Kidney epithelial cell (primary cell): ENCODE measurements at regions not wholly inside any gene's neighbourhood (a gene's known extent, or its start where the extent isn't known, plus 50 kb on each side); places are given as distances from the start of the nearest gene placed in this dataset.
"Not testable (repeated sequence)": the region's sequence is repeated elsewhere in the genome, so short reads cannot be mapped to it uniquely, and the experiment has no call there.

Experiments used
- DNase-seq: peaks from one replicate; pipeline ENCODE4 v3.0.0-alpha.2; 2010; ENCODE audit warnings: low read depth
- H3K27me3 ChIP-seq: 2 replicates; pipeline ENCODE4 v1.6.0; 2011; ENCODE audit warnings: low read length; ENCODE audit not compliant: control insufficient read depth, insufficient read depth
- H3K36me3 ChIP-seq: 2 replicates; pipeline ENCODE4 v1.5.1; 2011; ENCODE audit warnings: low read length; ENCODE audit not compliant: control insufficient read depth, insufficient read depth
- H3K4me3 ChIP-seq: 2 replicates; pipeline ENCODE4 v1.5.1; 2011; ENCODE audit warnings: low read depth, mild to moderate bottlenecking, control low read depth, low read length
- CTCF ChIP-seq: IDR thresholded peaks from 2 replicates; pipeline ENCODE4 v1.5.1; 2011; ENCODE audit warnings: mild to moderate bottlenecking, moderate library complexity, low read length, control low read depth, inconsistent platforms; ENCODE audit not compliant: insufficient read depth, poor library complexity, severe bottlenecking

DNA sequence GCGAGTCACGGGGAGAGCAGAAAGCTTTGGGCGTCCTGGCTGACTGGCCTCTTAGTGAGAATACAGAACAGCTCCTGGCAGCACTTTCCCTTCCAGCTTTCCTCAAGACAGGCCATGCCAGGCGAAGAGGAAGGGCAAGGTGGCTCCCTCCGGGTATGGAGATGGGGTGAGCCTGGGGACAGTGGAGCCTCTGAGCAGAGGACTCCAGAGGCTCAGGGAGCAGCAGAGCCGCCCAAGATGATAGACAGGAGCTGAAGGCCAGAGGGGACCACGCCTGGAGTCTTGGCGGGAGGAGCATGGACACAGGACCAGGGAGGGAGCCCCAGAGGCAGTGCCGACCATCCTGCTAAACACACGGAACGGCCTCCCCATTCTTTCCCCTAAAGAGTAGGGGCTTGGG is 229.1 kb downstream of the TM9SF2 start:
- Histone ChIP-seq H3K36me3 (no peaks in the 10 kb centered on the region), H3K27me3 (no peaks in the 10 kb centered on the region), H3K4me3 (no peak overlapping the region)
- DNase-seq: no peak
- TF ChIP-seq CTCF: no peak

DNA sequence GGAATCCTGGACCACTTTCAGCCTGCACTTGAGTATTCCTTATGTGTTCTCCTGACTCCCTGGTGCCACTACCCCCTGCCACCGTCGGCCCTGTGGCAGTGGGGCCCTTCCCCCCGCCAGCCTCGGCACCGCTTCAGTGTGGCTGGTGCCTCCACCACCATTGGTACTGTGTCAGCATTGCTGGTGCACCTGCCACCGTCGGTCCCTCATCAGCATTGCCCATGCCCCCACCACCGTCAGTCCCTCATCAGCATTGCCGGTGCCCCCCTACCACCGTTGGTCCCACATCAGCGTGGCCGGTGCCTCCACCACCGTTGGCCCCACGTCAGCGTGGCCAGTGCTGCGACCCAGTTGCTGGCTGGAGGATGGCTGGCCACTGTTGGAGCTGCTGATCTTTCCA is 228.5 kb downstream of the TM9SF2 start:
- TF ChIP-seq CTCF: no peak
- H3K36me3 ChIP-seq: no peaks in the 10 kb centered on the region
- no peaks in the 10 kb centered on the region for H3K27me3 ChIP-seq
- no peak for DNase-seq
- H3K4me3 ChIP-seq: no peak overlapping the region

GRCh38 chr13:99727651-99728050 is 226.4 kb downstream of the TM9SF2 start:
- H3K36me3 ChIP-seq, H3K27me3 ChIP-seq, DNase-seq, H3K4me3 ChIP-seq: not testable (repeated sequence)

- TF ChIP-seq CTCF: no peak
- DNase-seq: no peak
- Histone ChIP-seq H3K36me3 (no peaks in the 10 kb centered on the region), H3K27me3 (no peaks in the 10 kb centered on the region), H3K4me3 (no peak overlapping the region)
Observed at GRCh38 chr13:99726282-99726894, 225.1 kb downstream of the TM9SF2 start.

- Histone ChIP-seq H3K27me3 (no peaks in the 10 kb centered on the region), H3K4me3 (no peak overlapping the region), H3K36me3 (no peaks in the 10 kb centered on the region)
- no peak for DNase-seq
- TF ChIP-seq CTCF: no peak
Observed at GRCh38 chr13:99725644-99726043, 224.4 kb downstream of the TM9SF2 start.

DNA sequence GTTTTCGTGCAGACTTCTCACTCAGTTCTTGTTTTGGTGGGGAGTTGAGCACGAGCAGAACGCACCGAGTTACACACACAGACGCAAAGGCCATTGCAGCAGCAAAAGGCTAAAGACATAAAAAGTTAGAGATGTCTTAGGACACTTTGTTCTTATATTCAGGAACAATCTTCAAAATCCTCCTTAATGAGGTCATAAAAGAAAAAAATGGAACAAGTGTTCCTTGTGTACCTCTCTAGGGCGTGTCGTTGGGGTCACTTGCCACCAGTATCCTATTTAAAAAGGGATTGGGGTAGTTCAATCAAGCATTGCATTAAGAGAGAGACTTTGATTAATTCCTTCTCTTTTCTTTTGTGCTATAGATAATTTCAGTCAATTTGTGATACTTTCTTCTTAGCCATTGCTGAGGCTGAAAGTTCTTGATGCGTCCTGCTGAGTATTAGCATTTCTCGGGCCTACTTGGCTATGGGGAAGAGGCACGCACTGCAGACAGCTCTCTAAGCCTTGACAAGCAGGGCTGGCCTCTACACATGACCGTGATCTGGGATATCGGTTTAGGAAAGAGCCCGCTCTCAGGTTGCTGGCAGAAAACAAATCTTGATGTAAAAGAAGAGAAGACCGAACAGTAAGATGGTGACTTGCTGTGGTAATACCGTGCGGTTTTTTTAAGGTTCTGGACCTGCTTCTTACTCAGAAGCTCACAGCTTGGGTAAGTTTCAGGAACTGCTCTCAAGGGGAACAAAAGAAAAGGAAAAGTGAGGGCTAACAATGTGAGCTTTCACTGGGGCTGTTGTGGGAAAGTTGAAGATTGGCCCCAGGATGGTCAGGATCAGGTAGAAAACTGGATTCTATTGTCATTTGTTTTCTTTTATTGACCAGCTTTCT is 223.6 kb downstream of the TM9SF2 start:
- TF ChIP-seq CTCF: no peak
- H3K27me3 ChIP-seq: no peaks in the 10 kb centered on the region
- H3K36me3 ChIP-seq: no peaks in the 10 kb centered on the region
- no peak overlapping the region for H3K4me3 ChIP-seq
- DNase-seq: no peak
